ENCODE measurements at regions not wholly inside any gene's neighbourhood (a gene's known extent, or its start where the extent isn't known, plus 50 kb on each side); places are given as distances from the start of the nearest gene placed in this dataset.

DNA sequence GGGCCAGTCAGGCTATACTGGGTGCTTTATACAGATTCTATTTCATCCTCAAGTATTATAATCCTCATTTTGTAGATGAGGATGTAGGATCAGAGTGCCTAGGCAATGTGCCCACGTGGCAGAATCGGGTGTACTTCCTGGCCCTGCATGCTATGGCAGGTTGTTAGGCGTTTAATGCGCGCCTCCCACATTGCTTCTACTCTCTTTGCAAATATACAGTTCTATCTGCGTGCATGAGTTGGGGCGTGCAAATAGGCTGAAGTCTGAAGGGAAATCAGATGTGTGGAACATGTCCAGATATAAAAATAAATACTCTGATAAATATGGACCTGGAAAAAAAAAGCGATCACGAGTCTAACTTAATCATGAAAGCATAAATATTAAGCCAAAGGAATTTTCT is 194.7 kb upstream of the FMN2 start:
- DNase-seq, result no peak

DNA sequence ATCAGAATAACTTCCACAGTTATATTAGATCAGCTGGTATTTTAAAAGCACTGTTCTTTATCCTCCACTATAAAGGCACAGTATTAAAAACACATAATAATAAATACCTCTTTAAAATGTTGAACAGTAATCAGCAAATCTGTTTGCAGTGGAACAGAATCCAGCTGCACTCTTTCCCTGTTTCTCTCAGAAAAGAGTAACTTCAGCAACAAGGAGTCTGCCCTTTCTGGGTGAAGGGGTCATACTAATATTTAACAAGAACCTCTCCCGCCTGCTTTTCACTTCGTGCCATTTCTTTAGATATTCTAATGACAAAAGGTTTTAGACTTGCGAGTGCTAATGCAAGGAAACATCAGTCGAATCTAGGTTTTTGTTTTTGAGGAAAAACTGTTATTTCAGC is 194.2 kb upstream of the FMN2 start:
- DNase-seq, result peak; percentile 16

- DNase-seq, result peak; percentile 80
Observed at GRCh38 chr1:239898062-239898730, 193.5 kb upstream of the FMN2 start.

GRCh38 chr1:239899747-239900146 is 191.9 kb upstream of the FMN2 start:
- DNase-seq, result no peak

GRCh38 chr1:239906394-239906793 is 185.3 kb upstream of the FMN2 start:
- DNase-seq, result no peak

GRCh38 chr1:239909898-239910297 is 181.8 kb upstream of the FMN2 start:
- DNase-seq, result no peak

- no peak for DNase-seq
Observed at GRCh38 chr1:239912471-239912870, 179.2 kb upstream of the FMN2 start.

DNA sequence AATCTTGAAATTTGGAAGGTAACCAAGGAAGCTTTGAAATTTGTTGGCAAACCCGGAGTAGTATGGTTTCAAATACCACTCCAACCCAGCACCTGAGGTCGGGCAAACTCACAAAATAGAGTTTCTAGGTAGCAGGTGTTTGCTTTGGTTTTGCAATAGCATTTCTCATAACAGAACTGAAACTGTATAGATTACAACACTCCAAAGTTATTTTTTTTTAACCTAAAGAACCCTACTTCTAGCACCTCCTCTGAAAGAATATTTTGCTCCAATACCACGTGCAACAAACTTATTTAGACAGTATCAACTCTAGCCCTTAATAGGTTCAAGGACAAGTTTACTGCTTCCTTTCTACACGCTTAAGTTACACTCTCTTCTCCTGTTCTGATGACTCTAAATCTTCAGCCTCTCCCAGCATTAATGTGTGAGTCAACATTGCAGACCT is 178.5 kb upstream of the FMN2 start:
- DNase-seq, result no peak

- no peak for DNase-seq
Observed at GRCh38 chr1:239914751-239915231, 176.9 kb upstream of the FMN2 start.

- DNase-seq, result no peak
Observed at GRCh38 chr1:239918634-239919033, 173.0 kb upstream of the FMN2 start.

GRCh38 chr1:239920214-239920613 is 171.5 kb upstream of the FMN2 start:
- DNase-seq, result no peak

- no peak for DNase-seq
Observed at GRCh38 chr1:239922778-239923522, 168.7 kb upstream of the FMN2 start.

DNA sequence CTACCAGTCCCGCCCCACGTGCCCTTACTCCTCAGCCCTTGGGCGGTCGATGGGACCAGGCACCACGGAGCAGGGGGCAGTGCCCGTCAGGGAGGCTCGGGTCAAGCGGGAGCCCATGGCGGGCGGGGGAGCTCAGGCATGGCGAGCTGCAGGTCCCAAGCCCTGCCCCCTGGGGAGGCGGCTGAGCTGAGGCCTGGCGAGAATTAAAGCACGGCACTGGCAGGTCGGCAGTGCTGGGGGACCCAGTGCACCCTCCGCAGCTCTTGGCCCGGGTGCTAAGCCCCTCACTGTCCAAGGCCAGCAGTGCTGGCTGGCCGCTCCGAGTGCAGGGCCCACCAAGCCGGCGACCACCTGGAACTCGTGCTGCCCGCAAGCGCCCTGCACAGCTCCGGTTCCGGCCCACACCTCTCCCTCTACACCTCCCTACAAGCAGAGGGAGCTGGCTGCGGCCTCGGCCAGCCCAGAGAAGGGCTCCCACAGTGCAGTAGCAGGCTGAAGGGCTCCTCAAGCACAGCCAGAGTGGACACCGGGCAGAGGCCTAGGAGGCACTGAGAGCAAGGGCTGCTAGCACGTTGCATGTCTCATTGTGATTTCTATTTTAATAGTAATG is 166.8 kb upstream of the FMN2 start:
- no peak for DNase-seq

DNA sequence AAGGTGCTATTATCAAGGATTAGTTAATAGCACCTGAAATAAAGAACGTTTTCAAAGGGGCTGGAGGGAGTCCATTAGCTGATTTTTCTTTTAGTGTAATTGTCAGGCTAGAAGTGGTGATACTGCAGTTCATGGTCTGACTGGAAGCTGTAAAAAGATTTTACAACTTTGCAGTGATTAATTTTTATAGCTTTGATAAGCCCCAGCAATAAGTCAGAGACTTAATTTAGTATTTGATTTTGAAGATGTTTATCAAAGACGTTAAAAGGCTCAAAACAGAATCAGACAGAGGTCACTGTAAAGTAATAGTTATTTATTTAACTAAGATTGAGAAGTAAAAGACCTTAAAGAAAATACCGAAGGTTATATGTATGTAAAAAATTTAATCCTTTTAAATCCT is 165.5 kb upstream of the FMN2 start:
- no peak for DNase-seq

DNA sequence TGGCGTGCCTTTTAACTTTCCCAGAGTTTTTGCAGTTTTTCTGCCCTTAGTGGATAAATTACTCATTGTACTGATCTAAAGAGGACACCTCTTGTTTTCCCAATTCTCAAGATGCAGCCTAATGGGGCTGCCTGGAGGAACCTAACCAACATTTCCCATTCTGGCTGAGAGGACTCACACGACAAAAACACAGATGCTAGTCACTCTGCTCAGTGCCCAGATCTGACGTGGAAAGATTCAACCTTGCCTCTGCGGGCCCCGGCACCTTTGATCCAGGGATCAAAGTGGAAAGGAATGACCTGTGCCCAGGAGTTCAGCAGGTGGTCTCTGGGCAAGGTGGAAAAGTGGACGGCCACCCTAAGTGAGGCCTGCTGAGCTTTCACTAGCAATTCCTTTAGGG is 162.4 kb upstream of the FMN2 start:
- no peak for DNase-seq

DNA sequence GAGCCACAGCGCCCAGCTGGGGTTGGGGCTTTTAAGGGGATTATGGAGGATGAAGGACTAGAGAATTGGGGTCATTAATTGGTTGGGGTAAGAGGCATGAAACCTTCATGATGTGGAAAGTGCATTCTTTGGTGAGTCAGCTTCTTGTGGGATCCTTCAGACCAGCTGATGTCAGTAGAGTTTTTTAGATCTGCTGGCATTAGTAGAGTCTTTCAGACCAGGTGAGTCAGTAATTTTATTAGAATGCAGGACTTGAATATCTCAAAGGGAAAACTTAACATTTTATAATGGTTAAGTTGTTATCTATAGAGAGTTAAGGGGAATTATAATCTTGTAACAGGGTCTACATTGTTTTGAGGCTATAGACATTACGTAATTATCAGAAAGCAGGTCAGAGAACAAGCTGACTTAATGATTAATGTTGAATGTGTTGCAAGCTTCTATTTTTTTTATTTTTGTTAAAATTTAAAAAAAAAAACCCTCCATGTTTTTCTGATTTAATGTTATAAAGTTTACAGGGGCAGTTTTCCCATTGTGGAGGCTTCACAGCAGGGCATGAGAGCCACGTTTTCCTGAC is 160.9 kb upstream of the FMN2 start:
- DNase-seq, result no peak

DNA sequence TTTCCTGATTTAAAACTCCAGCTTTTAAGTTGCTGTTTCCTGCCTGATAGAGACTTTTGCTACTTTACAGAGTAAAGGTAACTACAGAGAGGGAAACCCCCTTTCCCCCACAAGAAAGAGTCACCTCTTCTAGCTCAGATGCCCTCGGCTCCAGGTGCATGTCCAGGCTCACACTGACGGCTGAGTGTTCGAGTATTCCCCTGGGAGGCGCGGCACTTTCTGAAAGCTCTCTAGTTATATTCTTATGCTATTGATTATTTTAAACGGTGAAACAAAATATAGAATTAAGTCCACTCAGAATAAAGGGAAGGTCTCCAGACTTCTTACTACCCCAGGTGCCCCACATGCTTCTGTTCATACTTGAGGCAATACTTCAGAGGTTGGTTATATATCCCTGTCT is 160.3 kb upstream of the FMN2 start:
- no peak for DNase-seq

DNA sequence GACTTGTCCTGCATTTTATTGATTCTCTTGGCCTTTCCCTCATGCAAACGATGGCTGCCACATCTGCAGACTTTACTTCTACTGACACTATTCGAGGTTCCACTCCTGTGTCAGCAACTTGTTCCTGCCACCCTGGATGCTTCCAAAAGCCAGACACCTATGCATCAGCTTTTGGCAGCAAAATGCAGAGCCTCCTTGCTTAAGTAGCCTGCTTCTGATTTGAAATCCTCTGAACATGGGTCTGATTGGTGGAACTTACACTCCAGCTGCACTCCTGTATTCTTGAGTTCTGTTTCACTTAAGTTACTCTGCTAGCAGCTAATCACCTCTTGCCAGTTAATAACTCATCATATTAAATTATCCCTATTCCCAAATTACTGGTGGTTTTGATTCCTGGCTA is 152.1 kb upstream of the FMN2 start:
- DNase-seq, result no peak

DNA sequence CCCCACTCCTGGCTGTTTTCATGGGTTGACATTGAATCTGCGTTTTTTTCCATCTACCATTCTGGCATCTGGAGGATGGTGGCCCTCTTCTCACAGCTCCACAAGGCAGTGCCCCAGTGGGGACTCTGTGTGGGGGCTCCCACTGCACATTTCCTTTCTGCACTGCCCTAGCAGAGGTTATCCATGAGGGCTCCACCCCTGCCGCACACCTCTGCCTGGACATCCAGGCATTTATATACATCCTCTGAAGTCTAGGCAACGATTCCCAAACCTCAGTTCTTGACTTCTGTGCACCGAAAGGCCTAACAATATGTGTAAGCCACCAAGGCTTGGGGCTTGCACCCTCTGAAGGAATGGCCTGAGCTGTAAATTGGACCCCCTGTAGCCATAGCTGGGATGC is 147.9 kb upstream of the FMN2 start:
- DNase-seq, result no peak

DNA sequence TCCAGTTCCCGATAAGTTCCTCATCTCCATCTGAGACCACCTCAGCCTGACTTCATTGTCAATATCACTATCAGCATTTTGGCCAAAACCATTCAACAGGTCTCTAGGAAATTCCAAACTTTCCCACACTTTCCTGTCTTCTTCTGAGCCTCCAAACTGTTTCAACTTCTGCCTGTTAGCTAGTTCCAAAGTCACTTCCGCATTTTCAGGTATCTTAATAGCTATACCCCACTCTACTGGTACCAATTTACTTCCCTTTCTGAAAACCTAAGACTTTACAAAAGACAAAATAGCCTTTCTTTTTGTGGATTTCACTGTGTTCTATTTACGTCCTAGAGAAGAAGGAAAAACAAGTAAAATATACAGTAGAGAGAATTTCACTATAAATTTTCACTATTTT is 147.0 kb upstream of the FMN2 start:
- no peak for DNase-seq

DNA sequence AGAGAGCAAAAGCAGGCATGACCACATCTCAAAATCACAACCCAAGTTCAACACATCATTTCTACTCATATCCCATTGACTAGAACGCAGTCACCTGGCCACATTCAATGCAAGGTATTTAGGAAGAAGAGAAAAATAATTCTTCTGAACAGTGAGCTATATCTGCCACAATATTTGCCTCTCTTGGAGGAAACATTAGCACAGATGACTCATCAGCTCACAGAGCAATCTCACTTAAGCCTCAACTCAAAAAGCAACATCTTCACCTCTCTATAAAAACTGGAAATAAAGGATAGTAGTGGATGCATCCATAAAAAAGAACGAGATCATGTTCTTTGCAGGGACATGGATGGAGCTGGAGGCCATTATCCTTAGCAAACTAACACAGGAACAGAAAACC is 143.9 kb upstream of the FMN2 start:
- DNase-seq, result no peak

GRCh38 chr1:239951511-239952140 is 140.1 kb upstream of the FMN2 start:
- DNase-seq, result peak; percentile 77
